ENCODE measurements at regions not wholly inside any gene's neighbourhood (a gene's known extent, or its start where the extent isn't known, plus 50 kb on each side); places are given as distances from the start of the nearest gene placed in this dataset.
"Not testable (repeated sequence)": the region's sequence is repeated elsewhere in the genome, so short reads cannot be mapped to it uniquely, and the experiment has no call there.

GRCh38 chr12:82600379-82600778 lies 86.3 kb upstream of the TMTC2 start:
- Histone ChIP-seq H3K9me2 (ENCODE audit: insufficient read depth) (no peaks in the 10 kb centered on the region), H3K36me3 (ENCODE audit: low read depth) (no peaks in the 10 kb centered on the region), H3K4me3 (no peak overlapping the region), H3K79me2 (ENCODE audit: low read depth) (no peaks in the 10 kb centered on the region), H3K27me3 (ENCODE audit: insufficient read depth, low read depth) (no peaks in the 10 kb centered on the region), H2AFZ (no peak overlapping the region), H3K9me3 (ENCODE audit: insufficient read depth, low read depth) (no peaks in the 10 kb centered on the region), H4K20me1 (ENCODE audit: insufficient read depth) (no peaks in the 10 kb centered on the region), H3F3A (ENCODE audit: insufficient read depth, low read depth) (no peaks in the 10 kb centered on the region), H3K4me1 (replicated peaks; ENCODE audit: insufficient read depth) (no peaks in the 10 kb centered on the region), H3K27ac (no peak overlapping the region), H3K4me2 (no peak overlapping the region)
- ChIA-PET POLR2A (ENCODE audit: unreplicated experiment) (no interaction called here), CTCF (no interaction called here)
- DNase-seq: no peak
- TF ChIP-seq, protein P1, sequence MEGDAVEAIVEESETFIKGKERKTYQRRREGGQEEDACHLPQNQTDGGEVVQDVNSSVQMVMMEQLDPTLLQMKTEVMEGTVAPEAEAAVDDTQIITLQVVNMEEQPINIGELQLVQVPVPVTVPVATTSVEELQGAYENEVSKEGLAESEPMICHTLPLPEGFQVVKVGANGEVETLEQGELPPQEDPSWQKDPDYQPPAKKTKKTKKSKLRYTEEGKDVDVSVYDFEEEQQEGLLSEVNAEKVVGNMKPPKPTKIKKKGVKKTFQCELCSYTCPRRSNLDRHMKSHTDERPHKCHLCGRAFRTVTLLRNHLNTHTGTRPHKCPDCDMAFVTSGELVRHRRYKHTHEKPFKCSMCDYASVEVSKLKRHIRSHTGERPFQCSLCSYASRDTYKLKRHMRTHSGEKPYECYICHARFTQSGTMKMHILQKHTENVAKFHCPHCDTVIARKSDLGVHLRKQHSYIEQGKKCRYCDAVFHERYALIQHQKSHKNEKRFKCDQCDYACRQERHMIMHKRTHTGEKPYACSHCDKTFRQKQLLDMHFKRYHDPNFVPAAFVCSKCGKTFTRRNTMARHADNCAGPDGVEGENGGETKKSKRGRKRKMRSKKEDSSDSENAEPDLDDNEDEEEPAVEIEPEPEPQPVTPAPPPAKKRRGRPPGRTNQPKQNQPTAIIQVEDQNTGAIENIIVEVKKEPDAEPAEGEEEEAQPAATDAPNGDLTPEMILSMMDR (conservative IDR thresholded peaks at IDR 0.05): no peak
- no peak for TF ChIP-seq EZH2 (IDR thresholded peaks at IDR 0.05; ENCODE audit: low read depth)
- intact Hi-C loops (cut with micrococcal nuclease; ENCODE audit: unreplicated experiment): no loop called here
- no TSS peak for BruUV-seq (replicated peaks)

GRCh38 chr12:82603647-82604046 lies 83.1 kb upstream of the TMTC2 start:
- CTCF ChIA-PET; DNase-seq; H3K27ac ChIP-seq; H3F3A ChIP-seq (ENCODE audit: insufficient read depth, low read depth); H2AFZ ChIP-seq; H4K20me1 ChIP-seq (ENCODE audit: insufficient read depth); H3K9me3 ChIP-seq (ENCODE audit: insufficient read depth, low read depth); H3K4me1 ChIP-seq (replicated peaks; ENCODE audit: insufficient read depth); H3K4me3 ChIP-seq; H3K36me3 ChIP-seq (ENCODE audit: low read depth); H3K4me2 ChIP-seq; H3K9me2 ChIP-seq (ENCODE audit: insufficient read depth); intact Hi-C loops (cut with micrococcal nuclease; ENCODE audit: unreplicated experiment); POLR2A ChIA-PET (ENCODE audit: unreplicated experiment); H3K79me2 ChIP-seq (ENCODE audit: low read depth); BruUV-seq (replicated peaks); H3K27me3 ChIP-seq (ENCODE audit: insufficient read depth, low read depth): not testable (repeated sequence)

DNA sequence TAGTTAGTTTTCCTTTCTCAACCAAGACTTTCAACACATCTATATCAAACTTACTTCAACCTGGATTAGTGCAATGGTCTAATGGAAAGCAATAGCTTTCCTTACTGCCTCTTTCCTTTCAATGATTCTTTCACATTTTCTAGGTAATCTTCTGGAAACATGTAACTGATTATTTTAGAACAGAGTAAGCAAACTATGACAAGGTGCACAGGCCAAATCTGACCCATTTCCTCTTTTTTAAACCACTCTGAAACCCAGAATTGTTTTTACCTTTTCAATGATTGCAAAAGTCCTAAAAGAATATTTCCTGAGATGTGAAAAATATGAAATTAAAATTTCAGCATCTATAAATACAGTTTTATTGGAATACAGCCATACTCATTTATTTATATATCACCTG lies 81.6 kb upstream of the TMTC2 start:
- DNase-seq: no peak
- Histone ChIP-seq H3K36me3 (ENCODE audit: low read depth) (no peaks in the 10 kb centered on the region), H4K20me1 (ENCODE audit: insufficient read depth) (no peaks in the 10 kb centered on the region), H3K4me2 (no peak overlapping the region), H3K27ac (no peak overlapping the region), H3K79me2 (ENCODE audit: low read depth) (no peaks in the 10 kb centered on the region), H2AFZ (no peak overlapping the region), H3F3A (ENCODE audit: insufficient read depth, low read depth) (no peaks in the 10 kb centered on the region), H3K4me3 (no peak overlapping the region), H3K4me1 (replicated peaks; ENCODE audit: insufficient read depth) (peaks cover 14% of the 10 kb centered on the region), H3K9me2 (ENCODE audit: insufficient read depth) (no peaks in the 10 kb centered on the region; the same call in 1 of the 2 replicates), H3K9me3 (ENCODE audit: insufficient read depth, low read depth) (no peaks in the 10 kb centered on the region), H3K27me3 (ENCODE audit: insufficient read depth, low read depth) (no peaks in the 10 kb centered on the region)
- intact Hi-C loops (cut with micrococcal nuclease; ENCODE audit: unreplicated experiment): no loop called here
- ChIA-PET CTCF (no interaction called here), POLR2A (ENCODE audit: unreplicated experiment) (no interaction called here)
- BruUV-seq (replicated peaks): no TSS peak
- no peak for TF ChIP-seq EZH2 (IDR thresholded peaks at IDR 0.05; ENCODE audit: low read depth)
- TF ChIP-seq, protein P1 (conservative IDR thresholded peaks at IDR 0.05): no peak

DNA sequence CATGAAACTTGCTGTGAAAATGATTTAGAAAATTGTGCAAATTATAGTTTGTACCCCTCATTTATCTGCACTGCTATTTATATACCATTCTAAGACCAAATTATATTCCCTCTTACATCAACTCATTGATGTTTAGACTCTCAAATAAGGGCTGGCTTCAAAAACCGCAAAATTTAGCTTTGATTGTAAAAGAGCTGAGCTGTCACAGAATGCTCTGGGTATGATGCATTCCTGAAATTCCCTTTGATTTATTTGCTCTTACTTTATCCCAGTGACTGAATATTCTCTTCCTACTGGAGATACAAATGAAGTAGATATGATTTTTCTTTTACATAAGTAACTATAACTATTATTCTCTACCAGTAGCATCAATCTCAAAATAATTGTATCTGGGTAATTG lies 78.0 kb upstream of the TMTC2 start:
- no peak overlapping the region for H2AFZ ChIP-seq
- H3K9me2 ChIP-seq (ENCODE audit: insufficient read depth): no peaks in the 10 kb centered on the region; the same call in 1 of the 2 replicates
- no peaks in the 10 kb centered on the region for H3K36me3 ChIP-seq (ENCODE audit: low read depth)
- ChIA-PET CTCF (no interaction called here), POLR2A (ENCODE audit: unreplicated experiment) (no interaction called here)
- no peaks in the 10 kb centered on the region for H3K9me3 ChIP-seq (ENCODE audit: insufficient read depth, low read depth)
- H3K27ac ChIP-seq: no peak overlapping the region
- no peak overlapping the region for H3K4me3 ChIP-seq
- peaks cover 14% of the 10 kb centered on the region for H3K4me1 ChIP-seq (replicated peaks; ENCODE audit: insufficient read depth)
- TF ChIP-seq, protein P1 (conservative IDR thresholded peaks at IDR 0.05): no peak
- TF ChIP-seq EZH2 (IDR thresholded peaks at IDR 0.05; ENCODE audit: low read depth): no peak
- H3K27me3 ChIP-seq (ENCODE audit: insufficient read depth, low read depth): no peaks in the 10 kb centered on the region
- intact Hi-C loops (cut with micrococcal nuclease; ENCODE audit: unreplicated experiment): no loop called here
- no peaks in the 10 kb centered on the region for H3K79me2 ChIP-seq (ENCODE audit: low read depth)
- no peaks in the 10 kb centered on the region for H3F3A ChIP-seq (ENCODE audit: insufficient read depth, low read depth)
- DNase-seq: no peak
- no TSS peak for BruUV-seq (replicated peaks)
- H3K4me2 ChIP-seq: no peak overlapping the region
- no peaks in the 10 kb centered on the region for H4K20me1 ChIP-seq (ENCODE audit: insufficient read depth)

Data from PC-9 (cell line).